GM19240 (cell line): ENCODE measurements at regions not wholly inside any gene's neighbourhood (a gene's known extent, or its start where the extent isn't known, plus 50 kb on each side); places are given as distances from the start of the nearest gene placed in this dataset.

Experiments used
- DNase-seq: peaks from one replicate; pipeline ENCODE4 v3.0.0; 2011; ENCODE audit warnings: low spot score; ENCODE audit not compliant: insufficient read length

DNA sequence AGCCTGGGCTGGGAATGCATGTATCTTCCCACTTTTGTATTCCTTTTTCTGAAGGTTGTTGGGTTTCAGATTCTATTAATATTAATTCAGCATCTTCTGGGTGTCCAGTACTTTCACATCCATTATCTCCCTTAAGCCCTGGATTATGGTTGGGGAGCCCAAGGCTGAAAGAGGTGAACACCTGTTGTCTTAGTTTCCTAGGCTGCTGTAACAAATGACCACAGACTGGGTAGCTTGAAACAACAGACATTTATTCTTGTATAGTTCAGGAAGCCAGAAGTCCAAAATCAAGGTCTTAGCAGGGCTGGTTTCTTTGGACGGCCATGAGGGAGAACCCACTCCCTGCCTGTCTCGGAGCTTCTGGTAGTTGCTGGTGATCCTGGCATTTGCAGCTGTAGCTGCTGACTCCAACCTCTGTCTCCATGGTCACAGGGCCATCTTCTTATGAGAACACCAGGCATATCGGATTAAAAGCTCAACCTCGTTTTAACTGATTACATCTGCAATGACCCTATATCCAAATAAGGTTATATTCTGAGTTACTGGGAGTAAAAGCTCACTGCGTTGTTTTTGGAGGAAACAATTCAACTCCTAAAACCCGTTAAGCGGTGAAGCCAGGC, 68.2 kb upstream of the CLMN start:
- DNase-seq, result no peak

DNA sequence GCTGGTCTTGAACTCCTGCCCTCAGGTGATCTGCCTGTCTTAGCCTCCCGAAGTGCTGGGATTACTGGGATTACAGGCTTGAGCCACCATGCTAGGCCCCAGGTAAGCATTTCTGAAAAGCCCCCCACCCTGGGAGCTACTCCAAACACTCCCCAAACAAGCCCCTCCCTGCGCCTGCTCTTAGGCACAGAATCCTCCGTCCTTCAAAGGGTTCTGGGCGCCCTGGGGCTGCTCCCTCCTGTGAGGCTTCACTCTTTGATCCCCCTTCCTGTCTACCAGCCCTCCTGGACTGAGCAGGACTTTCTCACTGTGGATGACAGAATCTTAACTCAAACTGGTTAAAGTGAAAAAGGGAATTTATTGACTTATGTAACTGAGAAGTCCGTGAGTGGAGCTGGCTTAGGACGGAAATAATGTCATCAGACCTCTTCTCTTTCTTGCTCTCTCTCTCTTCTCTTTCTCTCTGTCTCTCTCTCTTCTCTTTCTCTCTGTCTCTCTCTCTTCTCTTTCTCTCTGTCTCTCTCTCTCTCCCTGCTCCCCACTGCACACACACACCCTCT, 66.9 kb upstream of the CLMN start:
- no peak for DNase-seq

DNA sequence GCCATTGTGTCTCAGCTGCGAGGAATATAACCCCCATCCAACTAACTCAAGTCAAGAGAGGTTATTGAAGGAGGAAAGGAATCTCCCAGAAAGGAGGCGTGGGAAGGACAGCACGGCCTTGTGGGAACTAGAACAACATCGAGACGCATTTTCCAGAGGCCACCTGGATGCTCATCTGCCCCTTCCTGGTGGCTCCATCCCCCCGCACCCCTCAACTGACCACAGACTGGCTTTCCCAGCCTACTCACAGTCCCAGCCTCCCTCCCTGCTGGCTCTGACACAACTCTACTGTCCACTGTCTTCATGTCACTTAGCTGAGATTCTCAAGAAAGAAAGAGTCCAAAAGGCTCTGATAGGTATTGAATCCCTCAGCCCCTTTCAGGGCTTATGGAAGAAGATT, 66.0 kb upstream of the CLMN start:
- DNase-seq, result no peak

DNA sequence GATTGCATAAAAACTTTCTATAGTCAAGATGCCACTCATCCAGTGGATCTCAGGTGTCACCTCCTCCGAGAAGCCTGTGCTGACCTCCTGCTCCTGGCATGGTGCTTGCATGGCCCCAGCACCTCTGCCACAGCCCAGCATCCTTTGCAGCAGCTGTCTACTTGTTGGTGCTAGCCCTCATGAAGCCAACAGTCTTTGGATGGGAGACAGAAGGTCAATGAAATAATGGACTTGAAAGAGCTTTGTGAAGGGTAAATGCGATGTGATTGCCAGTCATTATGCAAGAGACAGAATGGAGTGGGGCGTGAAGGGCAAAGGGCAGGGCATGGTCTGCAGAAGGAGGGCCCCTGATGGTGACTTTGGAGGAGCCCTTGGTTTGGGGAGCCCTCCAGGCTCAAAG, 63.0 kb upstream of the CLMN start:
- DNase-seq, result no peak

DNA sequence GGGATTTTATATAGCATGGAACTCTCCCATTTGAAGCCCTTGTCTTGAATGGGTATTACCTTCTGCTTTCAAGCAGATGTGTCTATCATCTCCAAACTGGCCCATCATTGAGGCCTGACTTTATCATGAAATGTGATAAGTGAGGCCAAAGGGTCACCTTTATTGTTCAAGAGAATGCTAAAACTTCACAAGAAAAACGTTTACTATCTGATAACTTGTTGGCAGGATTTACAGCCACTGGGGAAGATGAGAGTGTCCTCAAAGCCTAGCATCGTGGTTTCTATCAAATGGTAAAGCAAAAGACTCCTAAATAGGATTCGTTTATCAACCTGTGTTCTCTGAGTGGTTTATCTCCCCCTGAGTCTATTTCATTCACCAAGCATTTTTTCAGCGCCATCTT, 62.0 kb upstream of the CLMN start:
- DNase-seq, result no peak

DNA sequence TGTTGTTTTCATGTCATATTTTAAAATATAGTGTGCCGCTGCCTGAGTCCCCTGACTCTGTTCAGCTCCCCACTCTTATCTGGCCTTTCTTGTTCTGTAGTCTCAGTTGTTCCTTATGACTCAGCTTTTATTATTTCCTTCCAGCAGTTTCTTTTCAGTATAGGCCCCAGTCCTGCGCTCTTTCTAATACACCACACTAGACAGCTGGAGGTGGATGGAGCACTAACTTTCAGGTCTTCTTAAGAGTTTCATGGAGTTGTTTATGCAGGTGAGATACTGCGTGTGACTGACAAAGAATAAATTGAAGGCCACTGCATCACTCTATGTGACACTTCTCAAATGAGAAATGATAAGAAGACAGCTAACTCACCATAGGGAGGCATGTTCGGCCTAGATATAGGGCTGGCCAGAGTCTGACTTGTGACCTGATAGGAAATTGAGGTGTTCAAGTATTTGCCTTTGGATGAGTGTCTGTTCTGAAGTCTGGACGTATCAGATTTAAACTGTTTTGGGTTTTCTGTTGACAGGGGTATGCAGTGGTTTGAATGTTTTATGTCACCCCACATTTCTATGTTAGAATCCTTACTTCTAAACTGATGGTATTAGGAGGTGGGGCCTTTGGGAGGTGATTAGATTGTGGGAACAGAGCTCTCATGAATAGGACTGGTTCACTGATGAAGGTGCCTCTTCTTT, 60.8 kb upstream of the CLMN start:
- DNase-seq, result no peak

DNA sequence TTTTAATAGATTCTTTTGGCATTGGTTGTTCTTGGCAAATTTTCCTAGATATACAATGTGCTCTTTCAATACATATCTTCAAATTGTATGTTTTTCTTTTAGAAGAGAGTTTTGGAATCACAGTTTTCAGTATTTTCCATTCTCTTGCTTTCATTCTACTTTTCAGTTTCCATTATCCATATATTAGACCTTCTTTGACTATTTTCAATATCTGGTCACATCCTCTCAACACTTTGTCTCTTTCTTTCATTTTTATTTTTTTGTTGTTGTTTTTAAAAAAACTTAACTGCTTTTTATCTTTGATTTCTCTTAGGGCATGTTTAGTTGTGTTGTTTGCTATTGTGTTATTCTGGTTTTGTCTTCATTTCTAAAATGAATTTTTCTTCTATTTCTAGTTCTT, 59.9 kb upstream of the CLMN start:
- DNase-seq, result no peak

DNA sequence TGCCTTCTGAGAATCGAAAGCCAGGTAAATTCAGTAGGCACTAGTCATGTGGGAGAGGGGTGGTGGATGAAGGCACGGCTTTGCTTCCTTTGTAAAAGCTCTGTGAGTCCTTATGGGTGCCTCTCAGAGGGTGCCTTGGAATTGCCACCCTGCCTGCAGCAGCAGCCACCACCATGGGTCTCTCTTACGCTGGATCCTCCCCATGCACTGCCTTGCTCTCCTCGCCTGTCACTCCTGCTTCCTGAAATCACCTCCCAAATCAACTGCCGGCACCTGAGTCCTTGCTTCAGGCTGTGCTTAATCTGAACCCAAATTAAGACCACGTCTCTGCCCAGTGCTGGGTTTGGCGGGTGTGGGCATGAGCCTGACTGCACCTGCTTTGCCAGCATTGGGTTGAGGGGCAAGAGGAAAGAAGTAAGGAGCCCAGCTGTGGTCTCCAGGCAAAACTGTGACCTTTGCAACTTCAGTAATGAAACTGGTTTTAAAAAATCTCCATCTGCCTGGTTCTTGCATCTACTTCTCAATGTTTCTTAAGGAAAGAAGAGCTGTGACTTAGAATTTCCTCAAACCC, 55.9 kb upstream of the CLMN start:
- no peak for DNase-seq

DNA sequence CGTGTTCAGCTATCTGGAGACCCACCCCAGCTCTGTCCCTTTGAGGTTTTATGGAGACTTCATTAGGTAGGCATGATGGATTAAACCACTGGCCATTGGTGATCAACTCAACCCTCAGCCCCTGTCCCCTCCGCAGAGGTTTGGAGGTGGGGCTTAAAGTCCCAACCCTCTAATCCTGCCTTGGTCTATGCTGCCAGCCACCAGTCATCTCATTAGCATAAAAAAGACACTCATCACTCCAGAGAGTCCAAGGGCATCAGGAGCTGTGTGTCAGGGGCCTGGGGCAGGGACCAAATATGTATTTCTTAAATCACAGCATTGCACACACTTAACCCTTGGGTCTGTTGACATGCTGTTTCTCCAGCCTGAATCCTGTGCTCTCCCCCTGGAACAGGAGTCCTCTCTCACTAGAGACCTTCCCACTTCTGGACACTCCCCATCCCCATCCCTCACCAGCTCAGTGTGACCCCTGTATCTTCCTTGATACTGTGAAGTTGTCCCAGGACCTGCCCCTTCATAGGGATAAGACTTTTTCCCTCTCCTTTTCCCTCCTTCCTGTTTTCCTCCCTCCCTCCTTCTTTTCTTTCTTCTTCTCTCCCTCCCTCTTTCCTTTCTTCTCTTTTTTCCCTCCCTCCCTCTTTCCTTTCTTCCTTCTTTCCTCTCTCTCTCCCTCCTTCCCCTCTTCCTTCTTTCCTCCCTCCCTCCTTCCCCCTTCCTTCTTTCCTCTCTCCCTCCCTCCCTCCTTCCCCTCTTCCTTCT, 54.7 kb upstream of the CLMN start:
- DNase-seq, result no peak

DNA sequence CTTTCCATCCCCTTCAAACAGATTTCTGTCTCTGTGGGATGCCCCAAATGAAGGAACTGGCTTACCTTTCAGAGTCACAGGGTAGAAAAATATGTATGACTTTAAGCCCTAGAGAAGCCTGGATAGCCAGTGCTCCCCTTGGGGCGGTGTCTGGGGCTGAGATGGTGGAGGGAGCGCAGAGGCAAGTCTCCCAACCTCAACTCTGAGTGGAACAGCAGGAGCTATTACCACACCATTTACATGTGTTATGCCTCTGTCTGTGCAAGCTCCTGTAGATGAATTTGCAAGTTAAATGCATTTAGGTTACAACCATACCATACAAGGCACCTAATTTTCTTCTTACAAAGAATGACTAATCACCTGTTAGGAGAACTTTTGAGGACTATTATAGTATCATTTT, 50.4 kb upstream of the CLMN start:
- DNase-seq, result no peak
